GM10266 (cell line): ENCODE measurements at regions not wholly inside any gene's neighbourhood (a gene's known extent, or its start where the extent isn't known, plus 50 kb on each side); places are given as distances from the start of the nearest gene placed in this dataset.

Source experiments
- DNase-seq: peaks from one replicate; pipeline ENCODE4 v3.0.0; 2012; ENCODE audit errors: extremely low spot score
- CTCF ChIP-seq: IDR thresholded peaks from 2 replicates; pipeline ENCODE4 v1.5.1; 2012; ENCODE audit warnings: mild to moderate bottlenecking, low read depth; ENCODE audit not compliant: control insufficient read depth, insufficient read depth; ENCODE audit errors: missing control alignments

DNA sequence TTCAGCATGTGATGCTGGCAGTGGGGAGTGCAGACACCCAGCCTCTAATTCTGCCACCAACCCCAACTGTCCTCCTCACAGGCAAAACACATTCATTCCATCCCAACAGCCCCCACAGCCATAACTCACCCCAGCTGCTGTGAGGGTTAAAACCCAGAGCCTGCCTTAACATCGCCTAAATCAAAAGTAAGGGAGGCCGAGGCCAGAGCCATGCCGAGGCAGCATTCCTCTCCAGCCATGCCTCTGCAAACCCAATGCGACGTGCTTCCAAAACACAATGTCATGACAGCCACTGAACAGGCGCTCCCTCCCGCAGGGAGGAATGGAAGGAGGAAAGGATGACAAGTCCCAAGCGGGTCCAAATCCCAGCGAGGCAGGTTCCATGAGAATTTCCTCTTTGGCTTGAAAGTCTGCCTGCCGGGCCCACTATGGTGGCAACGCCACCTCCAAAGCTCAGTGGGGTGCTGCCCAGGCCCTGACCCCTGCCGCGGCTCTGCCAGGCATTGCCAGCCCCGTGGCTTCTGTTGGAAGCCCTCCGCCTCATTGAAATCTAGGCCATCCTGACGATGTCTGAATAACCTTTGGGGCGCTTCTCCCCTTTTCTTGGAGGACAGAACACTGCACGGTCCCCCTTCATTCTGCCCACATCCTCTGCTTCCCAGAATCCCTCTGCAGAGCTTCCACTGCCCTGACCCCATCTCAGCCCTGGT, 472.3 kb downstream of the BRD1 start:
- TF ChIP-seq CTCF = no peak
- DNase-seq = no peak

DNA sequence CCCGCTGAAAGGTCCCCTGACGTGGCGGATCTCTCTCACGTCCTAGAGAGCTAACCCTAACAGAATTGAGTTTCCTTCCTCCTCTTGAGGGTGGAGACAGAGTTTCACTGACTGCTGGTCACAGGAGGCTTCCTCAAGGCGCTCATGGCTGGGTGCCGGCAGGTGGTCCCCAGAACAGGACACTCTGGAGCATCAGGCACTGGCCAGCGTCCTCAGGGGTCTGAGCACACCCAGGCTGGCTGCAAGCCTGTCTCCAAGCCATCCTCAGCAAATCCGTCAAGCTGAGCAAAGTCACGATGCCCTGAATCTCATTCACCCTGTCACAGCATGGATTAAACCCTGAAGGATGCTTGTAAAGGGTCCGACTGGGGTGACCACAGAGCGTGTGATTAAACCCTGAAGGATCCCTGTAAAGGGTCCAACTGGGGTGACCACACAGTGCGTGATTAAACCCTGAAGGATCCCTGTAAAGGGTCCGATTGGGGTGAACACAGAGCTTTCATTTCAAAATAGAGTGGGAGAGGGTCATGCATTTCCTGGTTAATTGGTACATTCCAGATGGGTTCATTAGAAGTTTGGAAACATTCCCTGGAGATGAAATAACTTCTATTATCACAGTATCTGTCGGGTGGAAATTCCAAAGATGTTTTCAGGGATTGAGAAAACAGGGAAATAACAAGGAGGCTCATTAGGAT, 473.0 kb downstream of the BRD1 start:
- no peak for TF ChIP-seq CTCF
- no peak for DNase-seq

DNA sequence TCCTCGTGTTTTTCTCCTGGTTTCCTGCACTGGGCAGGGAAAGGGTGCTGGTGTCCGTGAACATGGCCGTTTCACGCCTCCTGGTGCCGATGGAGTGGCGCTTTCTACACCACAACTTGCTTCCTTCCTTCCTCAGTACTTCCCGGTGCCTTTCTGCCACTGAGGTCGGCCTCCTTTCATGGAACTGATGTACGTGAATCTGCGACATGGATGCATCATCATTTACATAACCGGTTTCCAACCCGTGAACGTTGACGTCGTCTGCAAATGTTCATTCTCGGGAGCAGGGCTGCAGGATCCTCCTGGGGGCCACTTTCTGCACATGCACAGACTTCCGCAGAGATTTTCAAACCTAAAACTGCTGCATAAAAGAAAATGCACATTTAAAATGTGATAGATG, 474.4 kb downstream of the BRD1 start:
- TF ChIP-seq CTCF = no peak
- DNase-seq = no peak

DNA sequence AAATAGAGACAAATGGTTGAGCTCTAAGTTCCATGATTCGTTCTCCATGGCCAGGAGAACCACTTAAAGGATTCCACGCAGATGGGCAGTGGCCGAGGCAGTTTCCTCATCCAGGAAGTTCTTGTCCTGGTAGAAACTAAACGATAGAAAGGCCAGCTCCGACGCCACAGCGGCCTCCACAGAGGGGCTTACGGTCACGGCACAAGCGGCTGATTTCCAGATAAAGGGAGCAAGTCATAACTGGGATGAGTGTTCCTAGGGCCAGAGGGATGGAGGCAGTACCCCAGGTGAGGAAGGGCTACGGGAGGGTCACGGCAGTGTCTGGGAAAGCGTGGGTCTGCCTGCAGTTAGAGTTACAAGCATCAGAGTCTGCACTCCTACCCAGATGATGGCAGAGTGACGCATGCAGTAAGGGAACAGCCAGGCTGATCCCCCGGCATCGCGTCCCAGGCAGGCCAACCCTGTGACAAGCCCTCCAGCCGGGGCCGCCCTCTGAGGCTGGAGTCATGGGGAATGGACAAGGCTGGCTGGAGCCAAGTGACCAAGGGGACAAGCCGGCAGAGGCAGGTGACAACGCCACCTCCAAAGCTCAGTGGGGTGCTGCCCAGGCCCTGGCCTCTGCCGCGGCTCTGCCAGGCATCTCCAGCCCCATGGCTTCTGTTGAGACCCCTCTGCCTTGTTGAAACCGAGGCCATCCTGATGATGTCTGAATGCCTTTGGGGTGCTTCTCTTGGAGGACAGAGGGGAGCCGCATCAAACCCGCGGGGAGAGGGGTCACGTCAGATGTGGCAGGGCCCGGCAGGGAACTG, 475.1 kb downstream of the BRD1 start:
- no peak for DNase-seq
- TF ChIP-seq CTCF = no peak

DNA sequence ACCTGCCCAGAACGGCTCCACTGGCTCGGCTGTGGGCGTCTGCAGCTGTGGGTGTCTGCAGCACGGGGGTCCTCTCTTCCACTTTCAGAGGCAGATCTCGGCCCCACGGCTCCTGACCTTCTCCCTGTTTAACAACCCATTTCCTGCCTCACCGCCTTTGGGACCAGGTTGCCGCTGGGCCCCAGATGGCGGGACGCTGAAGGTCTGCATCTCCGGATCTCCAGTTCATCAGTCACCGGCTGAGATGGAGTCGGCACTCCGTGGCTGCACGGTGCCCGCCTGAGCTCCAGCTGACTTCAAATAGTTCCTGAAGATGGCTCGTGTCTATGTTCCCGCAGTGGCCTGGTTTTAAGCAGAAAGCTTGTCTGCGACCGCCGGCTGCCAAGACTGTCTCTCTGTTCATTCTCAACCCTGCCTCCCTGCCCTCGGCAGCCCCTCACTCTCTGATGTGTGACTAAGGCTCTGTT, 475.9 kb downstream of the BRD1 start:
- no peak for TF ChIP-seq CTCF
- no peak for DNase-seq

DNA sequence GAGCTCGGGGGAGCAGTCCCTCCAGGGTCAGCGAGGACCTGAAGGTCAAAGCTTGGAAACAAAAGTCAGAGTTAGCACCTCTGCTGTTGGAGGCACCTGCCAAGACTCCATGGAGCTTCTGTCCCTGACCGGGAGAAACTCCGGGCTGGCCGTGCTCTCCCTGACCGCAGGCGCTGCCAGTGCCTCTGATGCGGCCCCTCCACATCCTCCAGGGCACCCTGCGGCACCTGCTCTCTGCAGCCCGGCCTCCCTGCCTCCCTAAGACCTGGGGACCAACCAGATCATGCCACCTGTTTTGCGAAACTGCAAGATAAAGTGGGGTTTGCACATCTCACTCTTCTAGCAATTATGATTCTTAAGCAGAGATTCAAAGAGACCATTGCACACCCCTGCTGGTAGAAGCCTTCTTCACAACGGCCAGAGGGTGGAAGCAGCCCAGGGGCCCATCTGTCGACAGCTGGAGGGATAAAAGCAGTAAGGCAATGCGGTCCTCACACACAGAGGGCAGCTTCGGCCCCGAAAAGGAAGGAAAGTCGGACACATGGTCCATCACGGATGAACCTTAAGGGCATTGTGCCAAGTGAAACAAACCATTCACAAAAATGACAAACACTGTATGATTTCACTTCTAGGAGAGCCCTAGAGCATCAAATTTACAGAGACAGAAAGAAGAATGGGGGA, 477.1 kb downstream of the BRD1 start:
- TF ChIP-seq CTCF = no peak
- DNase-seq = no peak
